GM21381 (cell line): ENCODE measurements at regions not wholly inside any gene's neighbourhood (a gene's known extent, or its start where the extent isn't known, plus 50 kb on each side); places are given as distances from the start of the nearest gene placed in this dataset.

Experiments
- ATAC-seq: cut with Tn5 transposase; IDR thresholded peaks from one replicate; pipeline ENCODE4 v1.9.1; 2021; ENCODE audit warnings: mild to moderate bottlenecking, moderate library complexity; ENCODE audit not compliant: unreplicated experiment

DNA sequence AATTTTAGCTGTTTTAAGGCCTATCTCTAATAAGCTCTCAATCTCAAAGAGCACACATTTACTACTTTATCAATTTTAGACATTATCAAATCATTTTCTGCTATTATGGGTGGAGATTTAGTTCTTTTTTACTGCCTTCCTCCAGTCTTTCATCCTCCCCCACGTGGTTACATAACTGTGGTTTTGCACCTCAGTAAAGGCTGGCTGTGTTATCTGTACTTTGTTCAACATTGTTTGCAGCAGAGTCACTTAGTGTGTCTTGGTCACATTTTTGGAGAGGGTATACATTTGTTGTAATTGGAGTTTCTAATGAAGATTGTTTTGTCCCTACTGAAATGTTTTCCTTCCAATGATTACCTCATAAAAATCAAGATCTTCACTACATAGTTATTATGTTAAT lies 549.6 kb upstream of the CELF4 start:
- ATAC-seq = no peak

DNA sequence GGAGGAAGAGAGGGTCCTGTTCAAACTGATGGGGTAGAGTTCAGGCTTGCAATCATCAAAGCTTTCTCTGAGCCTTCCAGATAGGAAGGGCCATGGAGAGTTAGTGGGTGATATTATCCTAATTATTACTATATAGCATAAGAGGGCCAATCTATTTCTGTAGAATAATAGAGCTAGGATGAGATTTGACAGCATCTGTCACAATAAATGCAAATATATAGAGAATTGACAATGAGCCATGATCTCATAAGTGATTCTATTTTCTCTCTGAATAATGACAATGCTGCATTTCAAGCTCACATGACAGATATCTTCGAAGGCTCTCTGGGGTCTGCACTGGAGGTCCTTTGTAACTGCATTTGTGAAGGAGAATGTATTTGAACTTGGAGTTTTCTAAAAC lies 521.9 kb upstream of the CELF4 start:
- ATAC-seq = no peak

DNA sequence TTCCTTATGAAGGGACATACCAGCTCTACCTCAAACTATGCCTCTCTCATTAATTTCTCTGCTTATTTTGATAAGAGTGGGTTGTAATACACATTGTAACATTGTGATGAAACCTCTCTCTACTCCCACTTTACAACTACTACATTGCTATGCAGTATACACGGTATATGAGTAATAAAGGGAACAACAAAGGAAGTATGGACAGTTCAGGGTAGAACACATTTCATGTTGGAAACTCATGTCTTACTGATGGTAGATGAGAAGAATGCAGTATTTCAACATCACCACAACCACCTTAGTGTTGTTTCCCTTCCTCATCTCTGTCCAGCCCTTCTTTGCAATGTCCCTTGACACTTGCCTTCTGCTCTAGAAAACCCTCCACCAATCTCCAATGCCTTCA lies 515.9 kb upstream of the CELF4 start:
- ATAC-seq = no peak

DNA sequence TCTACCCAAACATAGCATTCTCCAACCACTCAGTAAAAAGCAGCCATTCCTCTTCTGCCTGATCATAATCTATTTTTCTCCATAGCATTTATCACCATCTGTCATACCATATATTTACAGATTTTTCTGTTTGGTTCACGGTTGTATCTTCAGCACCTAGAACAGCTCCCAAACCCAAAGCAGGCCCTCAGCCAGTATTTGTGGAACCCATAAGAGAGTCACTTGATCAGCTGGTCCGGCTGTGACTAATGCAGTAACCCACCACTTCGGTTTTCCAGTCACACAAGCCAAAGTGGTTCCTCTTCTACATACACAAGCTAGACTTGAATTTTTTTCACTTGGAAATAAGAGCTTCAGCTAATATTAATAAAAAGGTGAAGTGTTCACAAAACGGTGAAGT lies 511.6 kb upstream of the CELF4 start:
- no peak for ATAC-seq

DNA sequence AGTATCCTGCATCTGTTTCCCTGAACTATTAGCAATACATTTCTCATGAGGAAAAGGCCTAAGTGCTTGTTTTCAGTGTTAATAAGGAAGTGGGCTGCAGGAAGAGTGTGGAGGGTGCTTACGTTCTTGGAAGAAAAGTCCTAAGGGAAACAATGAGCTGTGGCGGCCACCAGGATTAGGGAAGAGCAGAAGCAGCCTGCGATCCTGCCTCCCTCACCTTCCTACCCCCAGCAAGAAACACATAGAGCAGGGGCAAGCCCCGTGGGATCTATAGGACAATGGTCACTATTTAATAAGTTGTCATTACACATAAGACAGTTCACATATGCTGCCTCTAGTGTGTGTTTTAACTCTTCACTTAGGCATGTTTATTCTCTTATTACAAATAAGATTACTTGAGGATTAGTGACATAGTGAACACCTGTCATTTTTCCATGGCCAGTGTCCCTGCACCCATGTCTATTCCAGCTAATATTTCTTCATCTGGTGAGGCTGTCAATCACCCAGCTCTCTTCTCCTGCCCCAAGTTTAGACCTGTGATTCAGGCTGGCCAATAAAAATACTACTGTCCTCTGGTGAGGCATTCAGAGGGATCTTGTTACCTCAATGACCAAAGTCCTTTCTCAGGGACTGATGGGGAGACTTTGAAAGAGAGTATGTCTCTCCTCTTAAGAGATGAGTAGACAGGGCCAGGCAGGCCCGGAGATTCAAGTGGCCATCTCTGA lies 510.9 kb upstream of the CELF4 start:
- ATAC-seq = no peak

DNA sequence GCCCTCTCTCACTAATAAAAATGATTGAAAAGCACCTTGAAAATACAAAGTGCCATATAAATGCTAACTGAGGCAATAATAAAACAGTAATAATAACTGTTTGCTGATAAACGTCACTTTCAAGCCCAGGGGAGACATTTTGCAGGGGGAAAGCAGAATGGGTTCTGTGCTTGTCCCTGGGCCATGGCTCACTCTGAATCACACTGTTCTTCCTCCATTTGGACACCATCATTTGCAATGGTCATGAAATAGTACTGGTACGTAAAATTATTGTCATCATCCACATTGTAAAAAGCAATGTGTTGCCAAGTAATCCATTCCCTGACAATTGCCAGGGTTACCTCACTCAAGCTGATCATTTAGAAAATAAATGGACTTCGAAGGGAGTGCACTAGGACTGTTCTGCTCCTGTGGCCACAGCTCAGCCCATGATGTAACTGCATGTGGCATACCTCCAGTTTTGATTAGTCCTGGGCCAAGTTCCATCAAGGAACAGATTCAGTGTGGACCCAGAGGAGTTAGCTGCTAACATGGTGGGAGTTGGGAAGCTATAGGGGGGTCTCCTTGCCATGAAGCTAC lies 508.8 kb upstream of the CELF4 start:
- ATAC-seq = no peak

DNA sequence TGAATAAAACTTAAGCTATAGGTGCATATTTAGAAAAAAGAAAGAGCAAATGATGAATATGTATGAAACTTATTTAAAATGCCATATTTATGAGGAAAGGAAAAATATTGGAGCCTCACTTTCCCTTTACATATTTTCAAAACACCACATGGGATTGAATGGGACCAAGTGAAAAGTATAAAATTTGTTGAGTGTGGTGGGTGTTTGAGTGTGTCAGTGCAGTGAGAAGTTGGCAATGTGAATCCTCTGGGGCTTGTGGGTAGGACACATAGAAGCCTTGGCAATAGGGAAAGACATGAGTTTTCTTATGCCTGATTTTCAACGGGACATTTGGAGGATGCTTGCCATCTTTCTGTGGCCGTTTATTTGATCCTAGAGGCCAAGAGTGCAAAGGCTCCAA lies 502.2 kb upstream of the CELF4 start:
- no peak for ATAC-seq

DNA sequence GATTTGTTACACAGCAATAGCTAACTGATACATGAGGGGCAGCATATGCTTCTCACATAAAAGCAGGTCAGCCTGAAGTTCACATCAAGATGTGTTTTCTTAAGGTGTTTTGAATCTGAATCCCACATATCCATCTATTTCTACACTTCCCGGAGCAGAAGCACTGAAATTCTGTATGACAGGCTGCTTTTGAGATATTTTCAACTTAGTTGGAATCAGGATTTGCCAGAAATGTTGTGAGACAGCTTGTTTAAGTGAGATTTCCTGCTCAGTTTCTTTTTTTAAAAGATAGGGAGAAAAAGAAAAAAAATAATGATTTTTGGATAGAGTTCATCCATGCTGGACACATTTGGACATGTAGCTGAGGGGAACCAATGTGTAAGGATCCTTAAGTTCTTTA lies 501.5 kb upstream of the CELF4 start:
- no peak for ATAC-seq

DNA sequence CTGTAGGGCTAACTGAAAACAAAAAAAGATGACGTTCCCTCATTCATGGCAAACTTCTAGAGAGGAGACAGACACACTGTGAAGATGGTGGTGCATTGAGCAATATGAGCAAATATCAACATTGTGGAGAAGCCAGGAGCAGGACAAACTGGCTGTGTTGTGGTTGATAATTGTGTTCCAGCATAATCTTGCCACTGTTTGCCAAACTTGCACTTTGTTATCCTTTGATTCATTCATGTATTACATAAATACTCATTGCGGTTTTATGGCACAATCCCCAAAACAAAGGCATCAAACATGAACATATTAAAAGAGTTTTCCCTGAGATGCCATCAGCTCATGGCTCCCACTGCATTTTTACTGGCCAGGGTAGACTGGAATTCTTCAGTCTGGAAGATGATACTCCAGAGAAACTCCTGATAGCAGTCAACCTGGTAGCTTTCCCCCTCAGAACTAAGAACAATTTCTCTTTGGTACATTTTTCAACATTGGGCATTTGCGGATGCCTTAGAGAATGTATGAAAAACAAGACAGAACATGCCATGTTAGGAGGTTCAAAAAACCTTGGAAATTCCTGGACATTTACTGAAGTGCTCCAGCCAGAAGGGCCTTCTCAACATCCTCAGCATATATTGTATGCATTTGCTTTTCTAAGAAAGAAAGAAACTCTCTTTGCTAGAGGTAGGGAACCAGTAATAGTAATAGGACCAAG lies 487.4 kb upstream of the CELF4 start:
- ATAC-seq = no peak

DNA sequence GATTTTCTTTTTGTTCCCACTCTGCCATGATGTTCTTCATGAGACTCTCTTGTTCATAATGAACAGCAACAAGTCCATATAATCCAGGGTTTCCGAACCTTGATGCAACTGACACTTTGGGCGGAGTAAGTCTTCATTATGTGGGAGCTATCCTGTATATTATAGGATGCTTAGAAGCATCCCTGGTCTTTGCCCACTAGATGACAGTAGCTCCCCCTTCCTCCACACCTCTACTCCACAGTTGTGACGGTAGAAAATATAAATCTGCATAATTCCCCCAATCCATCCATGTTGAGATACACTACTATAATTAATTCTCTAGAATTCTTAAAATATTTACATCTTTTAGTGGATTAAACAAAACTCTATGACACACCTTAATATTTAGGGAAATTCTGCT lies 482.2 kb upstream of the CELF4 start:
- ATAC-seq = no peak

DNA sequence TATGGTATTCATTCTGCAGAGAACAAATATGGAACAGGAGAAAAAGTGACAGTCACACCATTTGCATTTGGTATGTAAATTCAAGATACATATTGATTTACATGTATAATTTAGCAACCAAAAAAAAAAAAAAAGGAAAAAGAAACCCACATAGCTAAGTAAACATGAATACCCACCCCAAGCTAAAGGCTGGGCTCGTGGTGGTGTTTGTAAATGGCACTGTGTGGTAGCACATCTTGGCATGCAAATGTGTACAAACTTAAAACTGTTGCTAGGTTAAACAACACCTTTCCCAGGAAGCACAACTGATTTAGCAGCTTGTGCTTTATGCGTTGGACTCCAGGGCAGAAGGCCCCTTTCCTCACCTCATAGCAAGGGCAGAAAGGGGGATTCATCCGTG lies 481.1 kb upstream of the CELF4 start:
- no peak for ATAC-seq

DNA sequence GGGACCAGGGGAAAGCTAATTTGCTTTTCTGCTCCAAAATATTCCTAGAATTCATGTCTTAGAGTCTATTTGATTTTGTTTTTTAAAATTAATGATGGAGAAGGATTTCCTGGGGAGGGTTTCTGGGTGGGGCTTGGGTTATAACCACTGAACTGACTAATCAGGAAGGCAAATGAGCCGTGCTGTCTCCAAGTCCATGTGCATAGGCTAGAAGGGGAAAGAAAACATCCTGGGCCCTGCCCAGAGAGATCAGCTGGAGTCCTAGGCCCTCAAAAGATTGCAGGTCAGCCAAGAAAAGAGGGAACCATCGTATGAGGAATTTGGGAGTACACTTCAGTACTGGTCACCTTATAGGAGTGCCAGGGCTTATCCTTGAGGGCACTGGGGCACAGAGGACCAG lies 480.2 kb upstream of the CELF4 start:
- no peak for ATAC-seq

DNA sequence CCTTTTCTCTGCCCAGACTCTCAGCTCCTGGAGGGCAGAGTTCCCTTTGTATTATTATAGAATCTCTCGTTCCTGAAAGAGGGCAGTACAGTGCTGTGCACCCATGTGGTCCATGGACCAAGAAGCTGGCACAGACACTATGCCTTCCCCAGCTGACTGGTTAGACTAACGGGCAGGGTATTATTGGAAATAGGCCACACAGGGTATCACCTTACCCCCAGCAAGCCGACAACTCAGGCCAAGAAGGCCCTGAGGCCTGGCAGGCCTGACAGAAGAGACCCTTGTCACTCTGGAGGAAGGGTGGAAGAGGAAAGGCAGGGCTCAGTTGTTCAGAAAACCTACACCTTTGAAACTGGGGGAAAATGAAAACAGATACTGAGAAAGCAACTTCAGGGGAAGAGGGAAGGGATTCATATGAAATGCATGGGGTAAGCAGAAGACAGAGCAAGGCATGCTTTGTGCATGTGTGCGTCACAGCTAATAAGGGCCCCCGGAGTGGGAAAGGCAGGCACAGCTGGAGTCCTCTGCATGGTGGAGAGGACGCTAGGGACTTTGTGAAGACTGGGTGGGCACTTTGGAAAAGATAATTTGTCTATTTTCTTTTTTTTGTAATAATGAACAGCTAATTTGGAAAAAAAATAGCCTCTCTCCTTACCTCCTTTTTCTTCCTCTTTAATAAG lies 476.8 kb upstream of the CELF4 start:
- no peak for ATAC-seq

DNA sequence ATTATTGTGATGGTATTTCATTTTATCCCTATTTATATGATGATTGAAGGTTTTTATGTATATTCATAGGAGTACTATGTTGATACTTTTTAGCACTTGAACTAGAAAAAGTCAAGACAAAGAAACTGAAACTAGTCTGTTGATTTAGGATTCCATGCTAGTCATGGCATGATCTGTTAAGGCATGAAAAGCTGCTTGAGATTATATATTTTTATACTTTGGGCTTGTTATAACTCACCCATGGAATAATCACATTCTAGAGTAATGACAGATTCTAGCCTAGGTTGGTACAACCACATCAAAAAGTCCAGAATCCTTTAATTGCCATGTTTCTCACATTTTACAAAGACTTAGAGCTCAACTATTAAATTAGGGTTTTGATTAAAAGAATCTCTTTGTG lies 472.6 kb upstream of the CELF4 start:
- ATAC-seq = no peak

DNA sequence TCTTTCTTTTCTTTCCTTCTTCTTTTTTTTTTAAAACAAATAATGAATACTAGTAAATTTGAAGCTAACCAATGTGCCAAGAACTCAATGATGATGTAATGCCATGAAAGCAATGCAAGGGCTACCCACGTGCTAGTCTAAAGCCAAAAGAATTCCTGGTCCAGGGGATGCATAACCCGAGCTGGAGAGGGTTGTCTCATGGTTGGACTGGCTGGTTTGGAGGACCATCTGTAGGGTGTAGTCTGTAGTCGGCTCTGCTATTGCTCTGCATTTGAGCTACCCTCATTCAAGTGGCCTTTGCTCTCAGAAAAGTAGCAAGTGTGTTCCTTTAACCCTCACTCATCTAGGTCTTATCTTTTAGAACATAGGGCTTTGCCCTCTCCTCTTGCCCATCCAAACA lies 469.6 kb upstream of the CELF4 start:
- ATAC-seq = no peak

DNA sequence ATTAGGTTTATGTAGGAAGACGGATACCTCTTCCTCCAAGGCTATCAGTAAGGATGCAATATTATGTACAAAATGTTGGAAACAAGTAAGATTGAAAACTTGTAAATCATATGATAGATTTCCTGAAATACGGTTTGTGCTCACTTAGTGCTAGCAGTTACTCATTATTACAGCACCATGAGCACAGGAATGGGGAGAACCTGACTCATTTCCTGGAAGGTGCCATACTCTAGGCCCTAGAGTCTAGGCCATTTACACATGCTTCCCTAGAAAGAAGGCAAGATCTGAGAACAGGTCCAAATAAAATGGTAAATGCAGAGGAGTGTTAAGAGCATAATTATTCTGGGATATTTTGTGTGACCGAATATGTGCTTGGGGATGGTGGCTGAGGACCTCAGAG lies 467.7 kb upstream of the CELF4 start:
- ATAC-seq = no peak

DNA sequence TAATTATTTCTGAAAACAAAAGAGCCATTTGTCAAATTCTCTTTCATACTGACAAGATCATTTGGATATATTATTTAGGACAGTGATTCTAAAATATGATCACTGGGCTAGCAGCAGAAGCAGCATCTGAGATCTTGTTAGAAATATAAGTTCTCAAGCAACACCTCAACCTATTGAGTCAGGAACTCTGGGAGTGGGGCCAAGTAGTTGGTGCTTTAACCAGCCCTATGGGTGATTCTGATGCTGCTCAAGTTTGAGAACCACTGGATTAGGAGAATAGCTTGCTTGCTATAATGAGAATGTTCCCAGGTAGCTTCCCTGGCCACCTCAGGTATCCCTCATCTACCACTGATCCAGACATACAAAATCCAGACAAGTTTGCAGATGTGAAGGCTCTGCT lies 466.9 kb upstream of the CELF4 start:
- no peak for ATAC-seq

DNA sequence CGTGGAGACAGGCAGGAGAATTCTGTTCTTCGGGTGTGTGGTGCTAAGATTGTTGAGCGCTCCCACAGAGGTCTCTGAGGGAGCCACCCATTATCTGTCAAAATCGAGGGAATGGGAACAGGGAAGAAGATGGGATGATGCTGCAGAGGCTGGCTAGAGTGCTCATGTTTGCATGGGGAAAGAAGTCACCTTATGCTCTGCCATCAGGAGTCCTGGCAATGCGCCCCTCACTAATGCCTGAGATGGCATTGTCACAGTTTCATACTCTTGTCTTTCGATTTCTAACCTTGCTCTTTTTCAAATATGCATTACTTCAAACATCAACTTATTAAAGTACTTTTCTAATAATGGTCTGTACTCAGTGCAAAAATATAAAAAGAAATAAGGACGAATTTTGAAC lies 463.3 kb upstream of the CELF4 start:
- ATAC-seq = no peak

DNA sequence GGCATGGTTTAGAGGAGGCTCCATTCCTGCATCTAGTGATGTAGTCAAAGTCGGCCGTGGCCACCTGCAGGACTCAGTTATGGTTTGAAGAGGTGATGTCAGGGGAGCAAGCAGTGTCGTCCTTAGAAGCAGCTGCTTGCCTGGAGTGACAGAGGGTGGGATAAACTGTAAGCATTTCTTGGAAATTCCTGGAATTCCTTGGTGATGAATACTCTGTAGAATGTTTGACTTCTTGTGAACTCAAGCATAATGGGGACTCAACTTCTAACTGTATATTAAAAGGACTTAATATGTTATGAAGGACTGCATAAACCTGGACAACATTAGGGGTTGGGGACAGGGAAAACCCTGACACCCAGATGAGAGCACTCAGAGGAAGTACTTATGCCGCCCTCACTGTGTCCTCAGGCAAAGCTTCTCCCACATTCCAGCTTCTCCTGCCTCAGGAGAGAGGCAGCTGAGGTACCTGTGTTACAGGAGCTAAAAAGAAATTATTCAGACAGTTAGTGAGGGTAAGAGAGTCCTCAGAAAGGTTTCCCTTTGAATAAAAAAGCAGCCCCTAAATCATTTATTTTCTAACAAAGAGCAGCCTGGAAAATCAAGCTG lies 459.9 kb upstream of the CELF4 start:
- no peak for ATAC-seq

DNA sequence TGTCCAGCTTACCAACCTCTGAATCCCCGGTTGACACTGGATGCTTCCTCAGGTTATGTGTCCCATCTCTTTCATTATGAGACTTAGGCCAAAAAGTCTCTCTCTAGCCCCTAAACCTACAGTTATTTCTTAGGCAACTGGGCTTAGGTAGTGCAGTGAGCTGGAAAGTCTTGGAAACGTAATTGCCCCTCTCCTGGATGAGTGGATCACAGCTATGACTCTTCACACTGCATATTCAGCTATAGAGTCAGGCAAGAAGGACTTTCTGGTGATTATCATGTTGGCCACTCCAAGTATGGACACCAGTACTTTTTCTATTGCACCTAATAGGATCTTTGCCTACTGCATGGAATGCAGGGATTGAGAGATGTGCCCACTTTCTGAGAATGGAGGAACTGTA lies 458.3 kb upstream of the CELF4 start:
- ATAC-seq = no peak

DNA sequence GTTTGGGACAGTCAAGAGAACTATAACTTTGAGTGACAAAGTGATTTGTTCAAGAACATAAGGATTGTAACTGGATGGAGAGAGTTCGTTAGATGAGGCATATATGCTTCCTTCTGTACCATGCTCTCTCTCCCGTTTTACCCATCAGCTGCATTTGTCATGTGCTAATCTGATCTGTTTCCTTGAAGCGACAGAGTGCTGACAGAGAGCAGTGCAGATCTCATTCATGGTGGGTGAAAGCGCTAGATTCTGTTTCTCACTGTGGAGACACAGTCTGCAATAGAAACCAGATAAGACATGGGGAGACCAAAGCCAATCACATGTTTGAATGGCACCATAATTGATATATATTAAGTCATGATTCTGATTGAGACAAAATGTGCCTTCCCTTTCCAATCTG lies 456.6 kb upstream of the CELF4 start:
- ATAC-seq = no peak

DNA sequence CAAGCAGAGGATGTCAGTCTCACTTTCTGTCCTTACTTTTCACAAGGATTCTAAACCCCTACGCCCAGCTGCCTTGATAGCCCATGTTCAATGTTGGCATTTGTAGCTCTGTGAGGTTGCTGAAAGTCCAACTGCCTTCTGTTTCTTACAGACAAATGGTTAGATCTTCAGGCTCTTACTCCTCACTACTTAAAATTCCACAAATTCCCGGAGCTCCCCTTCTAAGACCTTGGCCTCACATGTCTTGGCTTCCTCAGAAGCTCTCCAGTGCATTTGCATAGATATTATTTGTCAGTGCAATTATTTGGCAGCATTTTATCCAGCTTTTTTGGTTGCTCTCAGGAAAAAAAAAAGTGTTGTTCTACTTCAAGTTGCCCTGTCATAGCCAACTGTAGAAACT lies 453.7 kb upstream of the CELF4 start:
- no peak for ATAC-seq
